DMS153 (cell line): ENCODE measurements at regions not wholly inside any gene's neighbourhood (a gene's known extent, or its start where the extent isn't known, plus 50 kb on each side); places are given as distances from the start of the nearest gene placed in this dataset.
A peak's percentile ranks its signal among the peaks of the same experiment; 100 is the strongest.

Experiments
- DNase-seq: peaks from one replicate; lab custom pipeline; 2025; lab: John Stamatoyannopoulos, UW

DNA sequence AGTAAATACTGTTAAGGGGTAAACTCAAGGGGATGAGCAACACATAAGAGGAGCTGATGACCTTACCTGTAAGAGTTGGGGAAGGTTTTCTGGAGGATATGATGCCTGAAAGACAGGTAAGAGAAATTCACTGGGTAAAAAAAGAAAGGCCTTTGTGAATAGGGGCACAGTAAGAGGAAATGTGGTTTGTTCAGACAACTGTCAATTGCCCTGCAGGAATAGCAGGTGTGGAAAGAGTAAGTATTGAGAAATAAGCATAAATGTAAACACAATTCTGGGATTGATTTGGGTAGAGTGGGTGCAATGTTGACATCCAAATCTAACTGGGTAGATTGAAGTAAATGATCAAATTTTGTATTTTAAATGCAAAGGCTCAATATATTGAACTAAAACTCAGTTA is 670.0 kb downstream of the DHX35 start:
- no peak for DNase-seq

DNA sequence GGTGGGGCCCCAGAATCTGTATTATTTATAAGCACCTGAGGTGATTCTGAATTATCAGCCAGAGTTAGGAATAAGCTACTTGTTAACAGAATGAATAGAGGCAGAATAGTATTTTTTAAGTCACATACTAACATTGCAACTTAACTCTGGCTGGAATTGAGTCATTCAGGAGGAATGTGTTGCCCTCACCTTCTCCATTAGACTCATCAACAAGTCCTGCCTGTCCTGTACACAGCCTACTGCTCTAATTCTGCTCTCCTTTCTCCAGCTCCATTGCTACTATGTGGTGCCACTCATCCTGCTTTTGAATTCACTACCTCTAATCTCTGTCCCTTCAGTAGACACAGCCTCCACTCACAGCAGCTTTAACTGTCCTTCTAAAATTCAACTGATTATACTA is 669.4 kb downstream of the DHX35 start:
- no peak for DNase-seq

DNA sequence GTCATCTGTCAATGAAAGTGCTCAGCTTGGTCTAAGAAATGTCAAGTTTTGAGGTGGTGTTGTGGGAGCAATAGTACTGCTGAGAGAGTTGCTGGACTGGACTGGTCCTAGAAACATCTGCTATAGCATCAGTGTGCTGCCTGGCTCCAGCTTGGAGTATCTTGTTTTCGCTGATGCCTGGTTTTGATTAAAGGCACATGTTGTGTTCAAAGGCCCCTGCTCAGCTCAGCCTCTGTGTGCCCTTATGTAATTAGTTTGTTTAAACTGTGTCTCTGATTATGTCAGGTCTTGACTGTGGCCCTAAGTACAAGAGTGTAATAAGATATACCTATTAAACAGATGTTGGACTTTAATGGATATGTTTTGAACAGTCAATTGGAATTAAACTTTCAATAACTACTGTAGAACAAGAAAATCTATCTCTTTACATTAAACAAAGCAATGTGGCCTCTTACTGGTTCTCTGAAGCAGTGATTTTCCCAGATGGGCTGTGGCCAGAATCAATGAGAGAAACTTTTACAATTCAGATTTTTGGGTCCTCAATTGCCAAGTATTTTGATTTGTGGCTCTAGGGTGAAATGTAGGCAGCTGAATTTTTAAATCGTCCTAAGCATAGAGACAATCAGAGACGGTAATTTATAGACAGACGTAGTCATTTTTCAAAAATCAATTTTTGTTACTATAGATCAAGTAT is 668.2 kb downstream of the DHX35 start:
- peak; percentile 56 for DNase-seq

DNA sequence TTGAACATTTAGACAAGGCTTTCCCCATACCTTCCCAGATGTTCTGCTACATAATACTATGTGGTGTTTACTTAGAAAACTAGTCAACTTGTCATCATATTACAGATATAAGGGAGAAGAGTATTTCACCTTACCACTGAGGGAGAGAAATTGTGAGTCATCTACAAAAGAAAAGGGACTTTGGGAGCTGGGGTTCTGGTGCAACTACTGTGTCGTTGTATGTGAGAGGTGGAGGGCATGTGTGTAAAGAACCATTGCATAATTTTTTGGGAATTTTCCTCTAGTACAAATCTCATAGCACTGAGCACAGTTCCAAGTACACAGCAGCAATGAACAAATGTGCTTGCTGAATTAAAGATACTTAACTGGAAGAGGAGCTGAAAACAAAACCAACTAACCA is 665.6 kb downstream of the DHX35 start:
- no peak for DNase-seq

DNA sequence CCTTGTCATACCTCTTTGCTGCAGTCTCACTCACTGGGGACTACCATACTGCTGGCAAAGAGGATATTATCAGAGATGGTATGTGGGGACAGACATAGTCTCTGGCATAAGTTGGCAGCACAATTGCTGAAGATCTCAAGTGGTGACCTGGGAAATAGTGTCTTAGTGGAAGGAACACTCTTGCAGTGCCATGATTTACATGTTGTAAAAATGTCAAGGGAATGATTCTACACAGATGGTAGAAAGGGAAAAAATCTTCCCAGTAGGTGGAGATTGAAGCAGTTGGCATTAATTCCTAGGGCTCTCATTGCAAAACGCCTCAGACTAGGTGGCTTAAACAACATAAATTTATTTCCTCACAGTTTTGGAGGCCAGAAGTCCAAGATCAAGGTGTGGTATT is 662.2 kb downstream of the DHX35 start:
- DNase-seq = no peak

DNA sequence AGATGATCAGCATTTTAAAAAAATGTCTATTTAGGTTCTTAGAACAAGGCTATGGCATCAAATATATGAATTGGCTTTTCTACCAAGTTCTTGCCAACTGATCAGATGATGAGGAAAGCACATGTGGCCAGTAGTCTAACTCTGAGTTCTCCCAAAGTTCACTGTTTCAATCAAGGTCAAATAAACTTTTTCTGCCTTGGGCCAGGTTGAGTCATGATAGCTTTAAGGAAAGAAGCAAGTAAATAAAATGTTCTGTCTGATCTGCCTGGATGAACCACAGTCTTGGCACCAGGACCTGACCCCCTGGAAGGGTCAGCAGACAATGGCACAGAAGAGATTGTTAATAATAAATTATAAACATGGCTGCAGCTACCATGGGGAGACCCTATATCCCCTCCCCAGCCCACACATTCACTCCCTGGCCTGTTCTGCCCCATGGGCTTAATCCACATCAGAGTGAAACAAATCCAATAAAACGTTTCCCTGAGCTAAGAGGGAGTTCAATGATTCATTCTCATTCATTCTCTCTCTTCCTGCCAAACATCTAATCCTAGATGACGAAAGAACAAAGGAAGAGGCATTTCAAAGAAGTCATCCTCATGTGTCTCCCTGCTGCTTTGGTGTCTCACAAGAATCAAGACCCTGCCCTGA is 661.6 kb downstream of the DHX35 start:
- DNase-seq = no peak

DNA sequence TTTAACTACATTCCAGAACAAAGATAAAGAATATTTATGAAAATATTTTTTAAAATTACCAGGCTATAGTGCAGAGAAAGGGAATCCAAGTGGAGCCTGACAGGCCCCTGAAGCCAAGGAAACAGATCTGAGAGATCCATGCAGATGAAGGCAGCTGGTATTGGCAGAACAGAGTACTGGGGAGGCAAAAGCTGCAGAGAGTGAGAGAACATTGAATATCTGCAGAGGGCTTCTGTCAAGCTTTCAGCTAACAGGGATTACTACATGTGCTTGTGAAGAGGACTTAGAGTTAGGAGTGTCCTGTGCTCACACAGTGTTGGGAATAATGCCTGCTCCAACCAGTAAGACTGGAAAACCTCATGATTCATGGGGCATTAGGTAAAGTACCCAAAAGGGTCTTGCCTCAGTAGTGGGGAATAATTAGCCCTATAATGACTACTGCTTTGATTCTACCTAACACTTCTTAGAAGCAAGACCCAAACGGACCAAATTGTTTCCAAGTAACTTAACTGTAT is 657.2 kb downstream of the DHX35 start:
- DNase-seq = no peak

DNA sequence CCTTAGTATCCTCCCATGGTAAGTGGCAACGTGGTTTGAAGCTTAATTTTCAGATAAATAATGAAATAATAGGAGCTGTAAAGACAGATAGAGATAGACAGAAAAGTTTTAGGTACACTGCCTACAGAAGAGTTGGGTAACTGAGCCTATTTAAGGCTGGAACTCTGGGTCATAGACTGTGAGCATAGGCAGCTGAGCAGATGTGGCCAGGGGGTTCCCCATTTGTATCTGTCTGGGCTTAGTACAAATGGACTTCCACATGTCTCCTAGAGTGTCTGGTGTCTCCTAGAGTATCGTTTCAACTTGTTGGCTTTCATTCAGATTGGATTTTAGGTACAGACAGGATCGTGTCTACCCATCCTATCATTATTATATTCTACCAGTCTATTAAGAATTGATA is 649.8 kb downstream of the DHX35 start:
- DNase-seq = no peak

DNA sequence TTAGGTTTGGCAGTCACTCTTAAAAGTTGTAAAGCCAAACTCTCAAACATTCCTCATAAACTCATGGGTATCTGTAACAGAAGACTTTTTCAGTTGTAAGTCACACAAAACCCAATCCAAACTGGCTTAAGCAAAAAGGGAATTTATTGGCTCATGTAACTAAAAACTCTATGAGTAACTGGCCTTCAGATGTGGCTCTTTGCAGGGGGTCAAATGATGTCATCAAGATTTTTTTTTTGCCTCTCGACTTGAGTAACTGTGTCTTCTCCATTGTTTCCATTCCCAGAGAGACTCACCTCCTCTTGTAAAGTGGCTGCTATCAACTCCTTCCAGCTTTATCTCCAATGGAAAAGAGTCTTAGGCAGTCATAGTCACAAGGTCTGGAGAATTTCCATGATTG is 645.0 kb downstream of the DHX35 start:
- DNase-seq = no peak

DNA sequence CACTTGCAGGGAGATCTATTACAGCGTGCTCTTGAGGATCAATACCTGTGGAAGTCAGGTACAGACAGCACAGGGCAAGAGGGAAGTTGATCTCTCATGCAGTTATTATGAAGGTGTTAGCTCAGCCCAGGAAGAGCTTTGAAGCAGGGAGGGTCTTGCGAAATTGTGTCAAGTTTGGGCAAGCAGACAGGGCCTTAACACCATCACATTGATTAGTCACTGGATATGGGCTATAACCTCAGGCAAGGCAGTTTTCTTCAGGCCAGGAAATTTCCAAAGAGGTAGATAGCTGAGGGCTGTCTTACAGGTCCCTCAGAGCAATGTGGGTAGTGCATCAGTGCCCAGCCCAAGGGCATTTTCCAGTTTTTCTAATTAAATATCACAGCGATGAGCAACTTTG is 643.8 kb downstream of the DHX35 start:
- no peak for DNase-seq

DNA sequence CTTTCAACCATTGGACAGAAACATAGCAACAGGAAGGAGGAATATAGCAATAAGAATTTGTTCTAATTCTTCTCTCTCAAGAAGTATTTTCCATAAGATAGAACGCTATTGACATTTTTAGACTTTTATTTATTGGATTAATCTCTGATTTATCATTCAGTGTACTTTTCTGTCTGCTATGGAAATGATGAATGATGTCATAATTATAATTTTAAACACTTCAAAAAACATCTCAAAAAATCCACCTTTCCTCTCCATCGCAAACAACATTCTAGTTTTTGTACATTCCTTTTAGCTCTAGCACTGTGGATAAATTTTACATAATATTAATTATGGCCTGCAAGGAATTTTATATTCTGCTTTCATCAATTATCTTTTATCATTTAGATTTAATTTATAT is 643.2 kb downstream of the DHX35 start:
- no peak for DNase-seq

DNA sequence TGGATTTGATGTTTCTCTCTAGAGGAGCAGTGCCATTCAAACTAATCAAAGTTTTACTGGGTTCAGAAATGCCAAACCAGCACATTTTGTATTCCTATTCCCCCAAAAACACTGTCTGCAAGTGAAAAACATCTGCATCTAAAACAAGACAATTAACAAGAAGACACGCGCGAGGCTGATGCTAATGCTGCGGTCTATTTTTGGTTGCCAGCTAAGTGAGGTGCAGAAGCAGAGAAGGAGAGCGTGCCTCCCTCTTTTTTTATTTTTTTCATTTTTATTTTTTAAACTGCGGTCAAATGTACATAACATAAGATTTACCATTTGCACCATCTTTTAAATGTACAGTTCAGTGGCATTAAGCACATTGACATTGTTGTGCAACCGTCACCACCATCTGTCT is 641.1 kb downstream of the DHX35 start:
- no peak for DNase-seq

DNA sequence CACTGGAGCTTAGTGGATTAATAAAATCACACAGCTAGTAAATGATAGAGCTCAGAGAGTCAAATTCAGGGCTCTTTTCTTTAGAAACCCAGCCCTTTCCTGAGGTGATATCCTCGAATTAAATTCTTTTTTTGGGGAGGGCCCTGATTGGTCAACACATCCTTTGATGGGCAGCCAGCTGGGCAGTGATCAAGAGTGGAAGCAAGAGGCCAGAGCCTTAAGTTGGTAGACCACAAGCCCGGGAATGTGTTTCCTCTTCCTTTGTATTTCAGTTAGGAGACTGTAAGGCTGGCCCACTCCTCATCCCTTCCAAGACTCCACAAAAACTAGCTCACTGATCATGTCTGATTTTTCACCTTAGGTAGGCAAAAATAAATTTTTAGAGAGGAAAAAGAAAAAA is 640.5 kb downstream of the DHX35 start:
- no peak for DNase-seq

DNA sequence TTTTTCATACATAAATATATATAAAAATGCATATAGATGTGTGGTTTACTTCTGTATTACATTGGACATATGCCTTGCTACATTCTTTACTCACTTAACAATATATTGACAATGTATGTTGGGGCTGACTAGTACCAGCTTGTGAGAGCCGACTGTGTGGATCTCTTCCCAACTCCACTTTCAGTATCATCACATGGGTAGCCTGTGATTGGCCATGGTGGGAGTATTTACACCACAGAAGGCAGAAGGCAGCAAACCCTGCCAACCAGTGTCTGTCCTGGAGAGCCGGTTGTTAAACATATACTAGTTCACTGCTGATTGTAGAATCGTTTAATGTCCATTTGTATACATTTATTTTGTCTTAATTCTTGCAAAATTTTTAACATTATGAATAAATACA is 638.7 kb downstream of the DHX35 start:
- DNase-seq = no peak

DNA sequence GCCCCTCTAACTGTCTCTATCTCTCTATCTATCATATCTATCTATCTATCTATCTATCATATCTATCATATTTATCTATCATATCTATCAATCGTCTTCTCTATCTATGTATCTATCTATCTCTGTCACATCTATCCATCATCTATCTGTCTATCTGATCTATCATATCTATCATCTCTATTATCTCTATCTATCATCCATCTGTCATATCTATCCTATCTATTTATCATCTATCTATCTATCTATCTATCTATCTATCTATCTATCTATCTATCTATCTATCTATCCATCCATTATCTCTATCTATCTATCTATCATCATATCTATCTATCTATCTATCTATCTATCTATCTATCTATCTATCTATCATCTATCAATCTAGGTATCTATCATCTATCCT is 638.0 kb downstream of the DHX35 start:
- DNase-seq = no peak

DNA sequence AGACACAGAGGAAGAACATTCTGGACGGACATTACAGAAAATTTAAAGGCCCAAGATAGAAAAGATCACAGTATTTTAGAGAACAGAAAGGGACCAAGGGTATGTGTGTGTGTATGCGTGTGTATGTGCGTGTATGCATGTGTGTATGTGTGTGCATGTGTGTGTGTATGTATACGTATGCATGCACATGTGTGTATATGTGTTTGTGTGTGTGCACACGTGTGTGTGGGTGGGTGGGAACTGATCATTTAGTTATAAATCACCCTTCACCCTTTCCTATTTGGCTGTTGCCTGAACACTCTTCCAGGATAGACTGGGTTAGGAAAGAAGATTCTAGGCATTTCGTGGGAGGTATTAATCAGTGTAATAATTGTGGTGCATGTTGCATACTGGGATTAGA is 634.4 kb downstream of the DHX35 start:
- DNase-seq = no peak

DNA sequence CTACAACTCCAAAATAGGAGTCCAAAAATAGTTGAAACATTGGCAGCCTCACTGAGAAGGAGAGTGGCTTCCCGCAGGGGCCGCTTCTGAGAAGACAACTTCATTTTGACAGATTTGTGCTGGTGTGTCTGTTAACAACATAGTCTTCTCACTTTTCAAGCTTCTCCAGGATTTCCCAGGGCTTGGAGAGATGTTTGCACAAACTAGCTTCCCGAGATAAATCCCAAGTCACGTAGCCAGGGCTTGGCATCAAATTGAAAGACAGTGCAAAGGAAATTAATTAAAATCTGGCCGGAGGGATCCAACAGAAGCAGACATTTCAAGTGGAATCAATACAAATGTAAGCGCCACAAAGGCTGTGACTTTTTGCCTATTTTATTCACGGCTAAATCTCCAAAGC is 630.2 kb downstream of the DHX35 start:
- DNase-seq = no peak

DNA sequence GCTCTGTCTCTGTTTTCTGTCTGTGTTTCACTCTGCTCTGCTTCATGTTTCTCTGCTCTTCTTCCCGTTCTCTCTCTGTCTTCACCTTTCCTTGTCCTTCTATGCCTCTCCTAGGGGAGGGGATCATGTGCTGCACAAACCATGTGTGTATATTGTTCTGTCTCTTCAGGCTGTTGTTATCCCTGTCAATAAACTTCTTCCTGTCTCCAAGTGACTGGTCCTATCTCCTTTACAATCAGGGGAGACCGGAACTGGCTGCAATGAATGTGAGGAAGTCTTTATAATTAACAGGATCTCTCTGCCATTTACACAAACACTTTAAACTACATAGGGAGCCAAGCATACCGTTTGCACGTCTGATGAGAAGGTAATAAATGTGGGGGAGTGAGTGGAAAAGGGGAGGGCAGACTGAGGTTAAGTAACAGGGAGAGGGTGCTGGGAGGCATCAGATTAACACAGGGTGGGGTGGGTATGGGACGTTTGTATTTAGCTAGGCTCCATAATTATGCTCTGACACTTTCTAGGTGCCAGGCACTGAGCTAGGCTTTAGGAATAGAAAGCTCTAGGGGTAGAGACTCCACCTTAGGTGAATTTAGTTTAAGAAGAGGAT is 626.1 kb downstream of the DHX35 start:
- DNase-seq = peak; percentile 91

DNA sequence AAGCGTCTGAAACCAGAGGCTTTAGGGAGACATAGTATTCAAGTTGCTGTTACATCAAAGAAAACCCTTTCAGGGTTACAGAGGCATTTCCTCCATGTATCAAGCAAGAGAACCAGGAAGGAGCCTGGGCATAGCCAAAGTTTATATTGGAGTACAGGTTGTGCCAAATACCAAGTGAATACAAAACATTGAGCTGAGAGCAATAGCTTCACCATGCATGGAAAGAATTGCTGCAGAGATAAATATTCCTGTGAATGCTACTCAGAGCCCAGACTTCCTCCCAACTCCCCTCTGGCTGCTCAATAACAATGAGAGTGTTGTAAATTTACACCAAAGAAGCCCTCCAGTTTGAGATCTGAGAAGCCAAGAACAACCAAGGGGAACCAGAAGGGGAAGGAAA is 618.9 kb downstream of the DHX35 start:
- DNase-seq = no peak

DNA sequence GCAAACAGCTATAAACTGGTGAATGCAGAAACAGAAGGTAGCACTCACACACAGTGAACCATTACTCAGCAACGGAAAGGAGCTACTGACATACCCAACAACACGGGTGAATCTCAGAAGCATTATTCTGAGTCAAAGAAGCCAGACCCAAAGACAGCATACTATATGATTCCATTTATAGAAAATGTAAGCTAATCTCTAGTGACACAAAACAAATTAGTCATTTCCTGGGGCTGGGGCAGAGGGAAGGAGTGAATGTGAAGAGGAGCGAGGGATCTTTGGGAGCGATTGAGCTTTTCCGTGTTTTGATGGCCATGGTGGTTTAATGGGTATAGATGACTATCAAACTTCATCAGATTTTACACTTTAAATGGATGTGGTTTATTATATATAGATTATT is 614.6 kb downstream of the DHX35 start:
- no peak for DNase-seq

DNA sequence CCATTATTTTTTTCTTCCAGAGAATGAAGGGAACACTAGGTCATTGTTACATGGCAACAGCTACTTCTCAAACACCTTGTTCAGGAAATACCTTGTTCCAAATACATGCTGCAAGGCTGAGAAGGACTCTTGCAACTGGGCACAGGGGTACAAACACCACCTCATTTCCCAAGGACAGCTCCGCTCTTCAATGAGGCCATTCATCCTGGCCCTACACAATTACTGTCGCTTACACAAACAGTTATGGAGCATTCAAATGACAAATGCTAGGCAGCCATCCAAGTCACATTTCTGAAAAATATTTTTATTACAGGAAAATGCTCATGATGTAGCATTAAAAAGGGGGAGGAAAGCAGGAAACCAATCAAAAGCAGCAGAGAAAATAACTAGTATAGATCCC is 611.9 kb downstream of the DHX35 start:
- DNase-seq = no peak

DNA sequence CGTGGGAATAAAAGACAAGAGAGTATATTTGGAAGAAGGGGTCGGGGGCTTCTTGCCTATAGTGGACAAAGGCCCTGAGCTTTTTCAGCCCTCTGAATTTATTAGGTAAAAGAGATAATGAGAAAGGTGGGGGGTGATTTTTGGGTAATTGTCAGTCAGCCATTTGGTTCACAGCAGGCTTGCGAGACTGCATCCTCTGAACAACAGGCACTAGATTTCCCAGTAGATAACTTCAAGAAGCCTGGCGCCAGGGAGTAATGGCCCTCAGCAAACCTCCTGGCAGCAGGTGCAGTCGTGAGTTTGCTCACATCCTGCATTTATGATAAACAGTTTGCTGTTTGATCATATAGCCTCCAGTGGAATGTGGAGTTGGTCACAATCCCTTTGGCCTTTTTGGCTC is 609.0 kb downstream of the DHX35 start:
- DNase-seq = no peak

DNA sequence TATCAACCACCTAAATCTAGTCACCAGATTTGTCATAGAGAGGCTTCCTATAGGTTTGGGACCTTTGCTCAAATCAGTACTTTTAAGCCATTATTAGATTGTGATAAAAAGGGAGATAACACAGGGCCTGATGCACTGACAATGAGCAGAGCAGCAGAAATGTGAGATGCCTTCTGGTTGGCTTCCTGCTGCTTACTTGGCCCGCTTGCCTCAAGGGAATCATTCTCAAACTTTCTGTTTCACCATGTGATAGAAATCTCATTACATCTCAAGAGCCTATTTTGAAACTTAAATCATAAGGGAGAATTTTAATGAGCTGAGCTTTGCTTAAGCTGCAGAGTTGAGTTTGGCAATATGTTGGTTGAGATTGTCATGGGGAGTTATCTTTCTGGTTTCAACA is 606.0 kb downstream of the DHX35 start:
- DNase-seq = no peak

DNA sequence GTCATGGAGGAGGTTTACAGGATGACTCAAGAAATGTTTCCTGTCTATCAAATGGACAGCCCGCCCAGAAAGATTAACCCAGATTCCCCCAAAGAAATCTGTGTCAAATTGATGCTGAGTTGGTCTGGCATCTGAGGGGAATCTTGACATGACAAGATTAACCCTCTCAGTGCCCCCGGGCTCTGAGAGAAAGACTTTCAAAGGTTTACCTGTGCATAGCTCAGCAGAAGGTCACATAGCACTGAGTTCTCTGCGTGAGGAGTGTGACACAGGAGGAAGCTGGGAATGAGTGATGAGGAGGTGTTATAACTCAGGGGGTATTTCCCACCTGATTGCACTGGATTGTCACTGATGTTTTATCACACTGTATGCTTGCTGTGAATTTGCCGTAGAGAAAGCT is 601.2 kb downstream of the DHX35 start:
- no peak for DNase-seq
